ENCODE measurements at regions not wholly inside any gene's neighbourhood (a gene's known extent, or its start where the extent isn't known, plus 50 kb on each side); places are given as distances from the start of the nearest gene placed in this dataset.
A peak's percentile ranks its signal among the peaks of the same experiment; 100 is the strongest.
"Not testable (repeated sequence)": the region's sequence is repeated elsewhere in the genome, so short reads cannot be mapped to it uniquely, and the experiment has no call there.

DNA sequence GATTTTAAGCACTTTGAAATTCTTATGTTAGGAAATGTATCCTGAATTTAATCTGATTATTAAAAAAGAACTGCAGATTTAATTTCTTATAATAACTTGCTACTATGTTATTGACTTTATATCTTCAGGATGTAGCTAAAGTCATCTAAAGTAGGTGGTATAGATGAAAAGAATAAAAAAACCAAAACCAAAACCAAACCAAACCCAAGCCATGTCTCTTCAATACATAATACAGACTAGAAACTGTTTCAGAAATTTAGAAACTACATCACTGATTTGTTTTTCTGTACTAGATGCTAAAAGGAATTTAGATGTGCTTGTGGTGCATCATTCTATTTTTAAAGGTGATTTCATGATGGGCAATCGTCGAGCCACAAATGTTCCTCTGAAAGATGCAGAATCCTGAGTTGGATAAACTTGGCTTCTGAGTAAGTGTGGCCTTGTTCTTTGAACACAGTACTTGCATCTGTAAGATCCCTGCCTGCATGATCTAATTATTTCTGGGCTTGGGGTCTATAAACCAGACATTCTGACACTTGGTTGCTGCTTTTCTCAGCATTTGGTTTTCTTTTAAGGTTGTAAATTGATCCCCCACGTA lies 287.1 kb upstream of the SUCLG2 start:
- DNase-seq = no peak

DNA sequence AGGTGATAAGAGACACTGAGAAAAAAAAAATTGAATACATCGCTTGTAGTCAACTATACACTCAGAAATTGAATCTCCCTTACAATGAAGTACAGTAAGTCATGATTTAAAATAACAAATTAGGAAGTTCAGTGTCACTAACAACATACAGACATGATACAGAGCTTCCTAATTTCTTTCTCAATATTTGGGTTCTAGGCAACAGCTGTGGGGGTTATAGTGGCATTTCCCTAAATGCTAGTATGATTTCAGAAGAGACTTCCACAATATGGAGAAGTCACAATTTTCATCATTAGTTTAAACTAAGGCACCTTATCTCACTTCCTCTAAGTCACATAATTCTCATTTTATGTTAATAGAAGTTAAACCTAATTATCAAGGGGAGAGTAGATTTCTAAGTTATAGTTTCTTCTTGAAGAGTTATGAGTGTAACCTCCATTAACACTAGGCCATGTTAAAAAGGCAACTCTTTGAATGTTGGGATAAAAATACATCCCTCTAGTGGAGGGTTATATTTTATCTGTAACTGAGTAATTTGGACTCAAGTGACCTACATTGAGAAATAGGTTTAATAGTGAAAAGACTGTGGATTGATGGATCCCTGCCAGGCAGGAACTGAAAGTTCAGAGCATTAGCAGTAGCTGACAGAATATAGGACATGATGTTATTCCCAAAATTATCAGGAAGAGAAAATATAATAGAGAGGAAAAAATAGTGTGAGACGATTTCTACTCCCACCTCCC lies 286.0 kb upstream of the SUCLG2 start:
- DNase-seq = peak; percentile 15

DNA sequence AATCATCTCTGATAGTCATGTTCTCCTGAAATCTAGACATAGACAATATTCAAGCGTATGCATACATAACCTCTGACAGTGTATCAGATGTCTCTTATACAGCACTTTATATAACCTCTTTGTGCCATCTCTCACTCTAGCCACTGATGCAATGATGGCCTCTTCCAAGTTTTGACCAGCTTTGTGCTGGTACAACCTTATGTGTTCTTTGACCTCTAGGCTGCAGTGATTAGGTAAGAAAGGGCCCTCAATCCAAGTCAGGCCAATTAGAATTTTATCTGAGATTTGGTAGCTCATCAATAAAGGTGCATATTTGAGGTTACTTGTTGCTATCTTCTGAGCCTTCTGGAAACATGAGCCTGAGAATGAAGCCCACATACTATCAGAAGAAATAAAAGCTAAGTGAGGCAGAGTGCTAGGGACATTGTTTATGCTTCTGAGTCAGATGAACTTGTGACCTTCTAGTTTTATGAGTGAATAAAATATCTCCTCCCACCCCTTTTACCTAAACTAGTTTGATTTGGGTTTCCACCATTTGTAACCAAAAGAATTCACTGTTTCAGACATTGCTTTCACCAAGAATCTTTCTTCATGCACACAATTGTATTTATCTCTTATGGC lies 283.2 kb upstream of the SUCLG2 start:
- DNase-seq = no peak

DNA sequence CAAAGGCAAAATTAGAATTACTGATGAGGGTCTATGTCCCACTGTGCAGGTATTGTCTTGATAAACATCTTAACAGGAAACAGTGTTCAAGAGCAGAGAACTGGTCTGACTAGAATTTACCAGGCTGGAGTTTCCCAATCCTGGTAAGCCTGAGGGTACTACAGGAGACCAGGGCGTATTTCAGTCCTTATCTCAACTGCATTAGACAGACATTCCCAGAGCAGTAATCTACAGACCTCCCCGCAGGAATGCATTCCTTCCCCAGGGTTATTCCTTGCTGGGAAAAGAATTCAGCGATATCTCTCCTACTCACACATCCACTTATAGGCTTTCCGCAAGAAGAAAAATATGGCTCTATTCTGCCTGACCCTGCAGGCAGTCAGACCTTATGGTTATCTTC lies 276.0 kb upstream of the SUCLG2 start:
- DNase-seq = not testable (repeated sequence)

DNA sequence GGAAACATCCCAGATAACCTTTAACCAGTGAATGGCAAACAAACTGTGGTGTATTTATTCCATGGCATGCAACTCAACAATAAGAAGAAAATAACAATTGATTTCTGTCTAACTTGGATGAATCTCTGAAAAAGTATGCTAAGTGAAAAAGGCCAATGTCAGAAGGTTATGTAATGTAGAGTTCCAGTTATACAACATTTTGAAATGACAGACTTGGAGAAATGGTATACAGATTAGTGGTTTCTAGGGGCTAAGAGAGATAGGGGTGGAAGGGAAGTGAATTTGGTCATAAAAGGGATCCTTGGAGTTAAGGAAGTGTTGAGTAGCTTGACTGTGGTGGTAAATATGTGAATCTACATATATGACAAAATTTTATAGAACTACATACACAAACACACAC lies 269.4 kb upstream of the SUCLG2 start:
- no peak for DNase-seq

DNA sequence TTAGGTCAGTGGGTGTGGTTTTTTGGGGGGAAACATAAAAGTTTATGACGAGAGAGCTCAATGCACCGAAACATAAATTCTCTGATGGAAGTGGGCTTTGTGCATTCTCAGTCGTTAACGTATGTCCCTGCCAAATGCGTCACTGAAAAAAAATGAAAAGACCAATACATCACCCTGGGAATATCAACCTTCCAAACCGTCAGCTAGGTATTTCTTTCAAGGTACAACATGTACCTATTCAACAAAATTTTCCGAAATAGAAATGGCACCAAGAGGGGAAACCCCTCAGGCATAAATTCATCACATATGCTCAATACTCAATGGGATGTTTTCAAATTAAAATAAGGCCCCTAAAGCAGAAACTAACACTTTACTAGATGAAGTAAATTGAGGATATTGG lies 266.6 kb upstream of the SUCLG2 start:
- no peak for DNase-seq

DNA sequence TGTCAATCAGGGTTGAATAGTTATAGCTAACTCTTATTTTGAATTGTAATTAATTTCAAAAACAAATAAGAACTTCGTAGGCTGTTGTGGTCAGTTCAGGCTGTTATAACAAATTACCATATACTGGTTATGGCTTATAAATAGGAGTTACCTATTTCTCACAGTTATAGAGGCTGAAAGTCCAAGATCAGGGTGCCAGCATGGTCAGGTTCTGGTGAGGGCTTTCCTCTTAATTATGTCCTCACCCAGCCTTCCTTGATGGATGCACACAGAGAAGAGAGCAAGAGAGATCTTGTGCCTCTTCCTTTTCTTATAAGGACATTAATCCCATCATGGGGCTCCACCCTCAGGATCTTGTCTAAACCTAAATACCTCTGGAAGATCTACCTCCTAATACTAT lies 265.9 kb upstream of the SUCLG2 start:
- DNase-seq = no peak

DNA sequence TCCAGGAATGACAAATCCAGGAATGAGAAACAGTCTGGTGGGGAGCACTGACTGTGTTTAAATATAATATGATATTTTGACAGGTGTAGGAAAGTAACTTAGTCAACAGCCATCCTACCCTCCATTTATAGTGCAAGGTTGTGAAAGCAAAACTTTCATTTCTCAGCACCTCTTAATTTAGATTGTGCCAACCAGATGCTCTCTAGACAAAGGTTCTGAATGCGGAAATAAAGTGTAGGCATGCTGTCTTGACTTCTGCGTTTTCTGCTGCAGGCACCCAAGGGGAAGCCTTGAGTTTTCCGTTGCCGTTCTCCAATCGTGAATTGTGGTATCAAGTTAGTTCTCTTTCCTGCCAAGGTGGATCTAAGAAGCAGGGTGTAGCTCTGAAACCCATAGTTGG lies 261.9 kb upstream of the SUCLG2 start:
- no peak for DNase-seq

DNA sequence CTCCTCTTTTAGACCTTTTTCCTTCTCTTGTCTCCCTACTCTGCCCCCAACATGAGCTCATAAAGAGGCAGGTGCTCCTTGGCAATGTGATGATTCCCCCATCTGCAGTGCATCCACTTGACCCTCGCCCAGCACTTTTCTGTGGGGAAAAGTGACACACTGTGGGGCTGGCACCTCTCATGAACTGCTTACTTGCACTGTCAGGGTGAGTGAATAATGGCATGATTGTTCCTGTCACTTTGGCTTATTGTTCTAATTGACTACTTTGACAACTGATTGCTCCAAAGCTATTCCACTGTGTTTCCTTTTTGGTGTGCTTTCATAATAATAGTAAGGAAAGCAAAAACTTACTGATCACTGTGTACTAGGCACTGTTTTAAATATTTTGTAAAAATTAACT lies 253.3 kb upstream of the SUCLG2 start:
- no peak for DNase-seq

DNA sequence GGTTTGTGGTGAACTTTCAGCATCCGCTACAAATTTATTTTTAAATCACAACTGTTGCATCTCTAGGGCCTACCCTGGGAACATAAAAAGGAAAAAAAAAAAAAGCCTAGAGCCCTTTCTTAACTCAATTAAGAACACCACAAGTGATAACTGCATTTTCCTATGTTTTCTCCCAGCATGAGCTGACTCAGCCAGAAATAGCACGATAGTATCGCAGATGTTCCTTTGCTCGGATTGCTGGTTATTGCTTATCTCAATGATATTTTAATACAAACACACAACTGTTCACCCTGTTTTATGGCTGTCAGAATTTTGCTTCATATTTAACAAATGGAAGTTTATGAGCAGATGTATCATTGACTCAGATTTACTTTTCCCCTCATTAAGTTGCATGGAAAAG lies 251.8 kb upstream of the SUCLG2 start:
- peak; percentile 13 for DNase-seq

DNA sequence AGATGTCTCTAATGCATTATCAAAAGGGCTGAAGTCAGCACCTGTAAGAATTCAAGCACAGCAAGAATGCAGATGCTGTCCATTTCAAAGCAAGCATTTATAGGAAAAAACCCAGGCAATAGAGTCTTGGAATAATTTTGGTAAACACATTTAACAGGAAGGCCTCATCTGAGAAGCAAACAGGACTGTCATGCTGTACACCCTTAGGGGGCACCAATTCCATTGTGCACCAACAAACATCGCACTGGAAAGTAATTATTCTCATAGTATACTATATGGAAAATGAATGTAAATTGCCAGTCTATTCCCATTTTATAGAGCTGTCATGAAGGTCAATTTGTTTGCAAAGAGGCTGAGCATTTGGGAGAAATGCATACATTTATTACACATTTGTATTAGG lies 247.3 kb upstream of the SUCLG2 start:
- no peak for DNase-seq

DNA sequence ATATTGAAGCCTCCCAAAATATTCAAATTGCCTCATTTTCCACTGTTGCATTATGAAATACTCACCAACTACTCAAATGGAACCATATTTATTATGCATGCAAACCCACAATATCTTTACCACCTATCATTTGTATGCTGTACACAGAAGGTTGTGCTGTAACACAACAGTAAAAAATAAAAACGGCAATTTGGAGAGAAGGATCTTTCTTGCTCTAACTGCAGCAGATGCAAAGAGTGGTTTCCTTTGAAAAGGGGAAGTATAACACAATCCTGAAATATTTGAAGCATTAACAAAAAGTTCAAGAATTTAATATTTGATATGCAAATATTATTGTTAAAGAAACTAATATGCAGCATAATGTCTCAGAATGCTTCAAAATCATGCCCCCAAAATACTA lies 244.5 kb upstream of the SUCLG2 start:
- DNase-seq = no peak

DNA sequence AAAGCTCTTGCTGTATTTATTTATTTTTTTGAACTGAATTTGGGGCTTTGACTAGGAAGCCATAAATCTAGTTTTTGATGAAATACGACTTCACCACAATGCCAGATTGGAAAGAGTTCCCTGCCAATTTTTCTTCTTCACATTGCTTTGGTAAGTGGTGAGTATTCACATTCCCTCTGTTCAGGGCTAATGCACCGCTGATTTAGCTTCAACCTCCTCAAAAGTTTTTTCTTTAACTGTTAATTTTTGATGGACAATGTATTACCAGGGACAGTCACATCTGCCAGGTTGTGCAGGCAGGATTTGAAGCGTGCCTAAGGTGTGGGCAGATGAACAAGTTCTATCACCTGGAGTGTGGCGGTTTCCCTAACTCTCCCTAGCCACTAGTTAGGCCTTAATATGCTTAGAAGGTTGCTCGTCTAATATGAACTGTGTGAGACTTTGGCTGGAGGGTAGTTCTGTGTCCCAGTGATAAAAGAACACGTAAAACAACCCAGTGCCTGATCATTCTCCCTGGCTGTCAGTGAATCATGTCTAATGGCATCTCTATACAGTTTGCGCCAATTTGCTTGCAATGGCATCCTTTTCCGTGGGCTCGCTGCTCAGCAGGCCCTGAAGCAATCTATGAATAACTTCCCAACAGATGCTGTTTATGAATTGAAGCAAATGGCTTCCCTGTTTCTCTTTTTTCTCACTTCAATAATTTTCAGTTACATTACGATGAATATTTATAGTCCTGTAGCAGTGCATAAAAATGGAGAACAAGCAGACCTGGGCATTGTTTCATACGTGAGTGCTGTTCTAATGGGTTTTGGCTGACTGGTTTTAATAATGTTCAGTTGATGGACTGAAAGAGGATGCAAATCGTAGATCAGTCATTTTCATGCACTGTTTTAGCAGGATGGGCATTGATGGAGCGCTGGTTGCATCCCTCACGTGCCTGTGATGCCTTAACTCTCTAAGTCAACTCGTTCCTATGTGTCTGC lies 243.2 kb upstream of the SUCLG2 start:
- no peak for DNase-seq

DNA sequence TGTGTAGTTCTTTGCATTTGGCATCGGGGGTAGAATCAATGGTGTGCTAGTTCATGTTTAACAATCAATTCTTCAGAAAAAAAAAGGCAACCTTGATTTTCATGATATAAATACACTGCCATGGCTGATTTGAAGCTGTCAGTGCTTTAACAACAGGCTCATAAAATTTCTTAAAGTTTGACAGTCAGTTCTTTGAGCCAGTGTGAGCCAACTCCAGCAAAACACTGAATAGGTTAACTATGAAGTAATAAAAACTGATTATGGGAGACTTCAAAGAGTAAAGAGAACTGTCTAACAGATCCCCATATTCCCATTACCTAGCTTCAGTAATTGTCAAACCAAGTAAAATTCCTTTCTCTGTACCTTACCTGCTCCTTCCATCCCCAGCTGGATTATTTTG lies 241.7 kb upstream of the SUCLG2 start:
- no peak for DNase-seq

DNA sequence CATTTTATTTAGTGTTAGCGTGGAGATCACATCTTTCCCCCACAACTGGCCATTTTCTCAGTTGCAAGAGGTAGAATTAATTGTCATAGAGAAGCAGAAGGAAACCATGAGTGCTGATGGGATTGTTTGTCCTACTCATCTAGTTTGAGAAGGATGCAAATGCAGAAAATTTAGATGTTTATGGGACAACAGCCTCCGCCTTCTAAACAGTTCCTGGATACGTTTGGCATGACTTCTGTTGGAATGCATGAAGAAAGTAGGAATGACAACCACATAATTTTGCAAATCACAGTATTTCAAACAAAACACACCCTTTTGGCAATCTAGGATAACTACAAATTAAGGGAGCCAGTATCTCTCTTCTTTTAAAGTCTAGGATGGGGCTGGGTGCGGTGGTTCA lies 240.1 kb upstream of the SUCLG2 start:
- no peak for DNase-seq

DNA sequence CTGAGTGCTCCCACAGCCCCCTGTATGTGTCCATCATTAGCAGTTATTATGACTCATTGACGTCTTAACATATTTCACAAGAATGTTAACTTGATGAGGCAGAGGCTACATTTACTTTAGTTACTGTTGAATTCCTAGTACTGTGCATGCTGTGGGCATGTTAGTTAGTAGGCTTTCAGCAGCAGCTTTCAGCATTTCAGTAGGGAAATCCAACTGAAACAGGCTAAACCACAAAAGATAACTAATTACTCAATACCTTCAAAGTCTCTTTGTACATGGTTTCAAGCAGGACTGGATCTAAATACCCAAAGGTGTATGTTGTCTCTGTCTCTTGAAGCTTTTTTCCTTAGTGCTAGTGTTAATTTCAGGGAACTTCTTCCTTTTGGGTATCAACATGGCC lies 229.9 kb upstream of the SUCLG2 start:
- no peak for DNase-seq

DNA sequence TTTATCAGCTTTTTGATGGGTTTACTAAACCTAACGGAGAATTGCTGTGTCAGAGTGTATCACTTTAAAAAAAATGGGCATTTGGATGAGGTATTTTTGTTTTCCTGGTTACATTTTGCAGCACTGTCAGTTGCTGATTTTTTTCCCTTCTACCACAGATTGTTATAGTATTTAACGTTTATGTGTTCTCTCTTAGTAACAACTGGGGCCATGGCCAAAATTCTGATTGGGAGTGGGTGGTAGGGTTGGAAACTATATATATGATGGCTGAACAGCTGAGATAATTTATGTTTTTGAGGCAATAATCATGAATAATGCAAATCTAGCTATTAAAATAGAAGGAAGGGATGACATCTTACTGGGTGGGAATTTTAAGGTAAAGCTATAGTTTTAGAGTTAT lies 229.4 kb upstream of the SUCLG2 start:
- no peak for DNase-seq

DNA sequence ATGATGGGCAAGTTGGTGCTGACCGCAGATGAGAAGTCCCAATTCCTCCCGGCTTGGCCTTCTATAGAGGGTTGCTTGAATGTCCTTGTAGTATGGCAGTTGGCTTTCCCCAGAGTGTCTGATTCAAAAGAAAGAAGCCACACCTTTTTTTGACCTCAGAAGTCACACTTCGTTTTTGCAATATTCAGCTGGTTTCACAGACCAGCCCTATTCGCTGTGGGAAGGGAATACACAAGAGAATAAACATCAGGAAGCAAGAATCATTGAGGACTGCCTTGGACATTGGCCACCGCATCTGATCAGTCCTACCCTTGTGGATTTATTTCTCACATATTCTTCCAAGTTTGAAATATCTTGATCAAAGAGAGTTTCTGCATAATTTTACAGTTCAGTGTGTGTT lies 228.6 kb upstream of the SUCLG2 start:
- DNase-seq = no peak

DNA sequence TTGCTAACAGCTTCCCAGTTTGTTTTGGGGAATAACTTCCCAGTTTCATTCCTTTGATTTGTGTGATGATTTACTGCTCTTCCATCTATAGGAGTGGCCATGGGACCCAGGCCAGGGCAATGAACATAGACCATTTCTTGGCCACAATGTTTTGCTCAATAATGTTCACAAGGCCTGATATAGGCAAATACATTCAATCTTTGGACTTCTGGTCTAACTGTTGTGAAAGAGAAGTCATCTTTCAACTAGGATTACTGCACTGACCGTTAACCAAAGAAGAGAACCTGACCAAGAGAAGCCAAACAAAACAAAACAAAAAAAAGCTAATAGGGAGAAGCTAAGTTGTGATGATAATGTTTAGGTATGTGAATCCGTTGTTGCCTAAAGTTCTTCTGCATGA lies 221.8 kb upstream of the SUCLG2 start:
- DNase-seq = peak; percentile 6

DNA sequence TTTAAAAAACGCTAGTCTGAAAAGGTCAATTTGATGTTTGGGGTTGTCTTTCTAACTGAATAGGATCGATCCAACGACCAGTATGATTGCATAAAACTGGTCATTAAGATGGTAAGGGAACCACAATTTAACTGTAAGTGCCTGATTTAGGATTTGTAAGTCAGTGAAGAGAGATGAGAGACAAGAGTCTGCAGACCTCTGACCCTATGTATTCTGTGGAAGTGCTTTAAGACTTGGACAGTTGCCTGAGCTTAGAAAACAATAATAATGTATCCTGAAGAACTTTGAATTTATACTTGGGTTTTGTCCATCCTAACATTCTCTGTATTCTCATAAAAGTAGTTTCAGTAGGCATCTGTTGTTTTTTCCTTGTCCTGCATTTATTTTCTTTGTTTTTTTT lies 221.4 kb upstream of the SUCLG2 start:
- DNase-seq = no peak

DNA sequence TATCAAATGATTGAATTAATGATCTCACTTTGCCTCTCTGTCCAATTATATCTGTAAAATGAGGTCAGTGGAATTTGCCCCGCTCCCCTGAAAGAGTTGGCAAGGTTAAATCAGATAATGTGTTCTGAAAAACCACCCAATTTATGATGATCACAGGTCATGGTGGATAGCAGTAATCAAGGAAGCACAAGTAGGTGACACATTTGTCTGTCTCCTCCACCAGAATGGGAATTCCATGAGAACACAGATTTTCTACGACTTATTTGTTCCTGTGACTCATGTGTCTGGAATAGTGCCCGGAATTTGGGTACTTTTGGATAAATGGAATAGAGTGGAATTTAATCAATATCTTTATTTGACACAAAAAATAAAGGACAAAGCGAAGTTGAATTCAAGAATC lies 220.9 kb upstream of the SUCLG2 start:
- DNase-seq = peak; percentile 39

DNA sequence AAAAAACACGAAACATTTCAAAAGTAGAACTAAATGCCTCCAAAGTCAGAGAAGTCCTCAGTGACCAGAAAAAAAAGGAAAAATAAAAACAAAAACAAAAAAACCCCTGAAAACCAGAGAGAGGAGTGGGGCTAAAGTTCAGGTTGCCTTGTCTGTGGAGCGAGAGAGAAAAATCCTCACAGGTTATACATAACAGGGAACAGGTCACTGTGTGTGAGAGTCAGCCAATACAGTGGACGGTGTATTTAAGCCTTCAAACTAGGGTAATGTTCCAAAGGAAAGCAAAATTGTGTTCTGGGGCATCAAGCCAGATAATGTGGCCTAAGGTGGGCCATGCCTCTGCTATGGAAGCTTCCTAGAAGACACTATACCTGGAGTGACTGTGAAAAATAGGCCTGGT lies 216.1 kb upstream of the SUCLG2 start:
- DNase-seq = no peak

DNA sequence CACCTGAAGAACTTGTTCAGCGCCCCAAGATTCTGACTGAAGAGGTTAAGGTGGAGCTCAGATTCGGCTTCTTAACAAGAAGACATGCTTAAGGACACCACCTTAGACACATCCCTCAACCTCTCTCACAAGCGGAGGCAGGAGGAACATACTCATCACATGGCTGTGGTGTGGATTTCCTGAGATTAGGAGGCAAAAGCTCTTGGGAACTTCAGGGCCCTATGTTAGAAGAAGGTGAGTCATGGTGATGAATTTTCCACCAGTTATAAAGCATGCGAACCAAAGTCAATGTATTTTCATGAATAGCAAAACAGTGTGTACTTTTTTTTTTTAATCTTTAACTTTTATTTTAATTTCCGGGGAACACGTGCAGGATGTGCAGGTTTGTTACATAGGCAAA lies 212.2 kb upstream of the SUCLG2 start:
- DNase-seq = peak; percentile 19

Measured in fibroblast of skin of right quadriceps (primary cell).